HepG2 (cell line): ENCODE measurements at regions not wholly inside any gene's neighbourhood (a gene's known extent, or its start where the extent isn't known, plus 50 kb on each side); places are given as distances from the start of the nearest gene placed in this dataset.

Experiments
- EZH2 ChIP-seq: conservative IDR thresholded peaks from 2 replicates; pipeline ENCODE4 v1.6.1; 2012; ENCODE audit warnings: mild to moderate bottlenecking, low read depth, low read length, moderate library complexity
- HDAC2 ChIP-seq: sonication (generic); formaldehyde crosslinking; IDR thresholded peaks from 2 replicates; pipeline ENCODE4 v1.4.0; 2020; ENCODE audit warnings: missing genetic modification reagents
- MXI1 ChIP-seq: IDR thresholded peaks from 3 replicates; pipeline ENCODE4 v1.6.1; 2012; ENCODE audit warnings: low read depth, low read length, inconsistent platforms, borderline replicate concordance
- TF ChIP-seq, protein P1 (sequence below): sonication (generic); formaldehyde crosslinking; IDR thresholded peaks from 2 replicates; pipeline ENCODE4 v1.5.0; 2020; ENCODE audit warnings: mild to moderate bottlenecking, missing genetic modification reagents, moderate library complexity

DNA sequence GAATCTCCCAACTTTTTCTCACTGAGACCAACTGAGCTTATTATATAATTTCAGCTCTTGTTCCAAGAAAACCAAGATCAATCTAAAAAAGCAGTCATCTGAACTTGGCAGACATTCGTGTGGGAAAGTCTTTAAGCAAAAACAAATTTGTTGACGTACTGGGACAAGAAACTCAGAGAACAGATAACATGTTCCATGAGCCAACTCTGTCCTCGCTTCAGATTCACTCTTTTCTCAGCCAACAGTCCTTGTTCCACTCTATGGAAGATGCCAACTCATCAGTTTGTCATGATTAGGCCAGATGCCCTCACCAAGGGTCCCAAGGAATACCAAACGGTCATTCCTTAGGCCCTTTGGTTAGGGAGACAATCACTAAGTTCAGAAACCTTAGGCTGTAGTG is 224.2 kb upstream of the CTAGE1 start:
- no peak for TF ChIP-seq EZH2
- TF ChIP-seq, protein P1, sequence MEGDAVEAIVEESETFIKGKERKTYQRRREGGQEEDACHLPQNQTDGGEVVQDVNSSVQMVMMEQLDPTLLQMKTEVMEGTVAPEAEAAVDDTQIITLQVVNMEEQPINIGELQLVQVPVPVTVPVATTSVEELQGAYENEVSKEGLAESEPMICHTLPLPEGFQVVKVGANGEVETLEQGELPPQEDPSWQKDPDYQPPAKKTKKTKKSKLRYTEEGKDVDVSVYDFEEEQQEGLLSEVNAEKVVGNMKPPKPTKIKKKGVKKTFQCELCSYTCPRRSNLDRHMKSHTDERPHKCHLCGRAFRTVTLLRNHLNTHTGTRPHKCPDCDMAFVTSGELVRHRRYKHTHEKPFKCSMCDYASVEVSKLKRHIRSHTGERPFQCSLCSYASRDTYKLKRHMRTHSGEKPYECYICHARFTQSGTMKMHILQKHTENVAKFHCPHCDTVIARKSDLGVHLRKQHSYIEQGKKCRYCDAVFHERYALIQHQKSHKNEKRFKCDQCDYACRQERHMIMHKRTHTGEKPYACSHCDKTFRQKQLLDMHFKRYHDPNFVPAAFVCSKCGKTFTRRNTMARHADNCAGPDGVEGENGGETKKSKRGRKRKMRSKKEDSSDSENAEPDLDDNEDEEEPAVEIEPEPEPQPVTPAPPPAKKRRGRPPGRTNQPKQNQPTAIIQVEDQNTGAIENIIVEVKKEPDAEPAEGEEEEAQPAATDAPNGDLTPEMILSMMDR (CRISPR knock-in tag), result no peak
- no peak for TF ChIP-seq HDAC2 (CRISPR knock-in tag)
- TF ChIP-seq MXI1, result no peak
